HEK293 (cell line): ENCODE measurements at regions not wholly inside any gene's neighbourhood (a gene's known extent, or its start where the extent isn't known, plus 50 kb on each side); places are given as distances from the start of the nearest gene placed in this dataset.
"Not testable (repeated sequence)": the region's sequence is repeated elsewhere in the genome, so short reads cannot be mapped to it uniquely, and the experiment has no call there.

Source experiments
- GLIS1 ChIP-seq: fragments of 450-650 bp; formaldehyde crosslinking; IDR thresholded peaks from 2 replicates; pipeline ENCODE4 v1.5.1; 2016; ENCODE audit warnings: missing biosample characterization, missing genetic modification characterization
- HIC1 ChIP-seq: fragments of 450-650 bp; formaldehyde crosslinking; IDR thresholded peaks from 2 replicates; pipeline ENCODE4 v1.5.1; 2016; ENCODE audit warnings: missing biosample characterization, missing genetic modification characterization
- ZNF274 ChIP-seq, 2 experiments: fragments of 200-500 bp in 1 of 2; fragments of 450-650 bp in 1 of 2; sonication (Bioruptor generic) in 1 of 2; formaldehyde crosslinking in 1 of 2; IDR thresholded peaks; 2 replicates each; pipeline versions ENCODE4 v1.5.1 to v1.6.1; 2014 to 2016; ENCODE audit warnings: borderline replicate concordance in 1 of 2, inconsistent platforms in 1 of 2, low read length in 1 of 2, missing biosample characterization in 1 of 2, missing genetic modification characterization in 1 of 2
- ZNF350 ChIP-seq: fragments of 450-650 bp; formaldehyde crosslinking; IDR thresholded peaks from 2 replicates; pipeline ENCODE4 v1.5.0; 2017; ENCODE audit warnings: missing biosample characterization, mild to moderate bottlenecking, missing genetic modification characterization
- ZXDB ChIP-seq: fragments of 450-650 bp; formaldehyde crosslinking; IDR thresholded peaks from 2 replicates; pipeline ENCODE4 v1.5.1; 2016; ENCODE audit warnings: missing biosample characterization, missing genetic modification characterization
- TF ChIP-seq, protein P1 (sequence below): fragments of 450-650 bp; formaldehyde crosslinking; IDR thresholded peaks from 2 replicates; pipeline ENCODE4 v1.5.1; 2016; ENCODE audit warnings: missing biosample characterization, missing genetic modification characterization

DNA sequence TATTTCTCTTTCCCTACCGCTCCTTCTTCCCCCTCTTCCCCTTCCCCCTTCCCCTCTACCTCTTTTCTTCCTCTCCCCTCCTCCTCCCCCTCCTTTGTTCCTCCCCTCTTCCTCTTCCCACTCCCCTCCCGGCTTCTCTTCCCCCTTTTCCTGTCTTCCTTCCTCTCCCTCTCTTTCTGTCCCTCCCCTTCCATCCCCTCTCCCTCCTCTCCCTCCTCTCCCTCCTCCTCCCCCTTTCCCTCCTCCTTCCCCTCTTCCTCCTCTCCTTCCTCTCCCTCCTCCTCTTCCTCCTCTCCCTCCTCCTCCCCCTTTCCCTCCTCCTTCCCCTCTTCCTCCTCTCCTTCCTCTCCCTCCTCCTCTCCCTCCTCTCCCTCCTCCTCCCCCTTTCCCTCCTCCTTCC is 81.5 kb downstream of the TFAP2C start:
- TF ChIP-seq GLIS1 (tag by site-specific recombination); ZNF350 (tag by site-specific recombination); ZXDB (tag by site-specific recombination); ZNF274 (IDR thresholded peaks at IDR 0.05; ENCODE audit: low read length); ZNF274 (tag by site-specific recombination; IDR thresholded peaks at IDR 0.05; ENCODE audit: borderline replicate concordance); HIC1 (tag by site-specific recombination): not testable (repeated sequence)
- TF ChIP-seq, protein P1, sequence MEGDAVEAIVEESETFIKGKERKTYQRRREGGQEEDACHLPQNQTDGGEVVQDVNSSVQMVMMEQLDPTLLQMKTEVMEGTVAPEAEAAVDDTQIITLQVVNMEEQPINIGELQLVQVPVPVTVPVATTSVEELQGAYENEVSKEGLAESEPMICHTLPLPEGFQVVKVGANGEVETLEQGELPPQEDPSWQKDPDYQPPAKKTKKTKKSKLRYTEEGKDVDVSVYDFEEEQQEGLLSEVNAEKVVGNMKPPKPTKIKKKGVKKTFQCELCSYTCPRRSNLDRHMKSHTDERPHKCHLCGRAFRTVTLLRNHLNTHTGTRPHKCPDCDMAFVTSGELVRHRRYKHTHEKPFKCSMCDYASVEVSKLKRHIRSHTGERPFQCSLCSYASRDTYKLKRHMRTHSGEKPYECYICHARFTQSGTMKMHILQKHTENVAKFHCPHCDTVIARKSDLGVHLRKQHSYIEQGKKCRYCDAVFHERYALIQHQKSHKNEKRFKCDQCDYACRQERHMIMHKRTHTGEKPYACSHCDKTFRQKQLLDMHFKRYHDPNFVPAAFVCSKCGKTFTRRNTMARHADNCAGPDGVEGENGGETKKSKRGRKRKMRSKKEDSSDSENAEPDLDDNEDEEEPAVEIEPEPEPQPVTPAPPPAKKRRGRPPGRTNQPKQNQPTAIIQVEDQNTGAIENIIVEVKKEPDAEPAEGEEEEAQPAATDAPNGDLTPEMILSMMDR, result not testable (repeated sequence)
